Body of pancreas (tissue), 4 donors: ENCODE measurements at regions not wholly inside any gene's neighbourhood (a gene's known extent, or its start where the extent isn't known, plus 50 kb on each side); places are given as distances from the start of the nearest gene placed in this dataset.

ENCODE experiments used
- POLR2A ChIP-seq, 3 donors: fragments of 450-650 bp; IDR thresholded peaks; one replicate each; pipeline ENCODE4 v1.6.1; 2016; ENCODE audit warnings: antibody characterized with exemption in 3 of 3, mild to moderate bottlenecking in 2 of 3
- TF ChIP-seq, protein P1 (sequence below), 7 experiments: fragments of 450-650 bp in 4 of 7; fragments of 200-600 bp in 3 of 7; sonication (generic) in 3 of 7; IDR thresholded peaks; one replicate each; pipeline ENCODE4 v1.5.1; 2016 to 2019; ENCODE audit warnings: antibody characterized with exemption in 7 of 7

DNA sequence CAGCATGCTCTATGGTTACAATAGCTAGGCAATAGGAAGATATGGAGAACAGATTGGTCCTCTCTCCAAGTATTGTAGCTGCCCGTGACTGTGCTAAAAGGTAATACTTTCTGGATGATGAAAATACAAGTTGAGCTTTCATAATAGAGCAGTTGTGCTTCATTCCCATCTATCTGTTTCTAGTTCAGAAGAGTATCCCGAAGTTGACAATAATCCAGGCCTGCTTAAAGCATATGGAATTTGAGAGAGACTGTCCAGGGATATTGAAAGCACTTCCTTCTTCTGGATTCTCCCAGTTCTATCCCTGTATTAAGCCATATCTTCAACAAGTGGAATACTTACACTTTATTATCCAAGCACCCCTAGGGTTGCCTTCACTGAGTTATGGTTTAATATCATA lies 350.4 kb downstream of the EFNA5 start:
- TF ChIP-seq, protein P1, sequence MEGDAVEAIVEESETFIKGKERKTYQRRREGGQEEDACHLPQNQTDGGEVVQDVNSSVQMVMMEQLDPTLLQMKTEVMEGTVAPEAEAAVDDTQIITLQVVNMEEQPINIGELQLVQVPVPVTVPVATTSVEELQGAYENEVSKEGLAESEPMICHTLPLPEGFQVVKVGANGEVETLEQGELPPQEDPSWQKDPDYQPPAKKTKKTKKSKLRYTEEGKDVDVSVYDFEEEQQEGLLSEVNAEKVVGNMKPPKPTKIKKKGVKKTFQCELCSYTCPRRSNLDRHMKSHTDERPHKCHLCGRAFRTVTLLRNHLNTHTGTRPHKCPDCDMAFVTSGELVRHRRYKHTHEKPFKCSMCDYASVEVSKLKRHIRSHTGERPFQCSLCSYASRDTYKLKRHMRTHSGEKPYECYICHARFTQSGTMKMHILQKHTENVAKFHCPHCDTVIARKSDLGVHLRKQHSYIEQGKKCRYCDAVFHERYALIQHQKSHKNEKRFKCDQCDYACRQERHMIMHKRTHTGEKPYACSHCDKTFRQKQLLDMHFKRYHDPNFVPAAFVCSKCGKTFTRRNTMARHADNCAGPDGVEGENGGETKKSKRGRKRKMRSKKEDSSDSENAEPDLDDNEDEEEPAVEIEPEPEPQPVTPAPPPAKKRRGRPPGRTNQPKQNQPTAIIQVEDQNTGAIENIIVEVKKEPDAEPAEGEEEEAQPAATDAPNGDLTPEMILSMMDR (IDR thresholded peaks at IDR 0.05) = no peak
- no peak for TF ChIP-seq POLR2A (IDR thresholded peaks at IDR 0.05)
